ENCODE measurements at regions not wholly inside any gene's neighbourhood (a gene's known extent, or its start where the extent isn't known, plus 50 kb on each side); places are given as distances from the start of the nearest gene placed in this dataset.
"Not testable (repeated sequence)": the region's sequence is repeated elsewhere in the genome, so short reads cannot be mapped to it uniquely, and the experiment has no call there.

DNA sequence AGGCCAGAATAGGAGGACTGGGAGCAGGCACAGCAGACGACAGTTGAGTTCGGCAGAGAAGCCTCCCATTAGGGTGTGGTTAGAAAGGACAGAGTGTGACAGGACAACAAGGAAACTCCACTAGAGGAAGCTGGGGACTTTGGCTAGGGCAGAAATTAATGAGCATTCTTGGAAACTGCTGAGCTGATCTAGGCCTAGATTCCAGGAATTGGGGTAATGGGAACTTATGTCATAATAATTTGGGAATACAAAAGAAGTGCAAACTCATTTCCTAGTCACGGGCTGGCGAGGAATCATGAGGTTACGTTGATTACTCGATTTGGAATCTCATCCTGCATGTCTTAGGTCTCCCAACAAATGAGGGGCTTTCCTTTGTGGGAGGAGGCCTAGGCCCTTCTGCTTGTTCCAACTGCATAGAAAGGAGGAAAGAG, 144.6 kb upstream of the RPS23 start:
- TF ChIP-seq, protein P1, sequence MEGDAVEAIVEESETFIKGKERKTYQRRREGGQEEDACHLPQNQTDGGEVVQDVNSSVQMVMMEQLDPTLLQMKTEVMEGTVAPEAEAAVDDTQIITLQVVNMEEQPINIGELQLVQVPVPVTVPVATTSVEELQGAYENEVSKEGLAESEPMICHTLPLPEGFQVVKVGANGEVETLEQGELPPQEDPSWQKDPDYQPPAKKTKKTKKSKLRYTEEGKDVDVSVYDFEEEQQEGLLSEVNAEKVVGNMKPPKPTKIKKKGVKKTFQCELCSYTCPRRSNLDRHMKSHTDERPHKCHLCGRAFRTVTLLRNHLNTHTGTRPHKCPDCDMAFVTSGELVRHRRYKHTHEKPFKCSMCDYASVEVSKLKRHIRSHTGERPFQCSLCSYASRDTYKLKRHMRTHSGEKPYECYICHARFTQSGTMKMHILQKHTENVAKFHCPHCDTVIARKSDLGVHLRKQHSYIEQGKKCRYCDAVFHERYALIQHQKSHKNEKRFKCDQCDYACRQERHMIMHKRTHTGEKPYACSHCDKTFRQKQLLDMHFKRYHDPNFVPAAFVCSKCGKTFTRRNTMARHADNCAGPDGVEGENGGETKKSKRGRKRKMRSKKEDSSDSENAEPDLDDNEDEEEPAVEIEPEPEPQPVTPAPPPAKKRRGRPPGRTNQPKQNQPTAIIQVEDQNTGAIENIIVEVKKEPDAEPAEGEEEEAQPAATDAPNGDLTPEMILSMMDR (IDR thresholded peaks at IDR 0.05): no peak
- ATAC-seq: no peak
- no peak overlapping the region for H3K27ac Mint-ChIP-seq
- CTCF ChIA-PET: no interaction called here
- H3K27me3 Mint-ChIP-seq: peaks cover 1% of the 10 kb centered on the region
- H3K9me3 Mint-ChIP-seq: no peaks in the 10 kb centered on the region
- intact Hi-C loops (cut with micrococcal nuclease): no loop called here
- POLR2A ChIA-PET: no interaction called here
- no peaks in the 10 kb centered on the region for H3K4me1 Mint-ChIP-seq (ENCODE audit: low read depth)
- no peak overlapping the region for H3K4me3 Mint-ChIP-seq
- DNase-seq: no peak
- no peaks in the 10 kb centered on the region for H3K36me3 Mint-ChIP-seq (ENCODE audit: low read depth)

GRCh38 chr5:82422001-82422740, 144.0 kb upstream of the RPS23 start:
- Mint-ChIP-seq H3K4me1 (ENCODE audit: low read depth) (no peaks in the 10 kb centered on the region), H3K36me3 (ENCODE audit: low read depth) (no peaks in the 10 kb centered on the region), H3K4me3 (no peak overlapping the region), H3K27ac (no peak overlapping the region), H3K9me3 (no peaks in the 10 kb centered on the region), H3K27me3 (peaks cover 1% of the 10 kb centered on the region)
- TF ChIP-seq, protein P1 (IDR thresholded peaks at IDR 0.05): no peak
- intact Hi-C loops (cut with micrococcal nuclease): no loop called here
- ChIA-PET CTCF (no interaction called here), POLR2A (no interaction called here)
- no peak for ATAC-seq
- DNase-seq: no peak

GRCh38 chr5:82421119-82421518, 143.0 kb upstream of the RPS23 start:
- DNase-seq (no peak), ATAC-seq (no peak)
- H3K36me3 Mint-ChIP-seq (ENCODE audit: low read depth): no peaks in the 10 kb centered on the region
- H3K4me1 Mint-ChIP-seq (ENCODE audit: low read depth): no peaks in the 10 kb centered on the region
- no peaks in the 10 kb centered on the region for H3K9me3 Mint-ChIP-seq
- no peak overlapping the region for H3K4me3 Mint-ChIP-seq
- H3K27ac Mint-ChIP-seq: no peak overlapping the region
- TF ChIP-seq, protein P1 (IDR thresholded peaks at IDR 0.05): no peak
- ChIA-PET CTCF (interaction anchor here (1.1 kb wide), 1 partner anchor 109 kb away, joined by 3 read pairs; no protein-coding TSS in a partner anchor), POLR2A (interaction anchor here (1.2 kb wide), 1 partner anchor 9 kb away, joined by 4 read pairs; no protein-coding TSS in a partner anchor)
- intact Hi-C loops (cut with micrococcal nuclease): no loop called here
- peaks cover 1% of the 10 kb centered on the region for H3K27me3 Mint-ChIP-seq

- H3K36me3 Mint-ChIP-seq (ENCODE audit: low read depth); DNase-seq; H3K4me1 Mint-ChIP-seq (ENCODE audit: low read depth); ATAC-seq; H3K9me3 Mint-ChIP-seq; H3K27ac Mint-ChIP-seq; H3K4me3 Mint-ChIP-seq; H3K27me3 Mint-ChIP-seq; intact Hi-C loops (cut with micrococcal nuclease): not testable (repeated sequence)
- POLR2A ChIA-PET: interaction anchor here (0.7 to 1.2 kb wide), 2 partner anchors 9 to 1066 kb away, joined by 3 to 4 read pairs; no protein-coding TSS in a partner anchor
- CTCF ChIA-PET: interaction anchor here (1.1 kb wide), 1 partner anchor 109 kb away, joined by 3 read pairs; no protein-coding TSS in a partner anchor
These were observed 142.4 kb upstream of the RPS23 start for GRCh38 chr5:82420524-82420923.

- Mint-ChIP-seq H3K36me3 (ENCODE audit: low read depth) (no peaks in the 10 kb centered on the region), H3K27me3 (no peaks in the 10 kb centered on the region), H3K27ac (no peak overlapping the region), H3K4me3 (no peak overlapping the region), H3K9me3 (no peaks in the 10 kb centered on the region), H3K4me1 (ENCODE audit: low read depth) (no peaks in the 10 kb centered on the region)
- ATAC-seq (no peak), DNase-seq (no peak)
- ChIA-PET CTCF (interaction anchor here (1.1 kb wide), 1 partner anchor 108 kb away, joined by 3 read pairs; no protein-coding TSS in a partner anchor), POLR2A (no interaction called here)
- TF ChIP-seq, protein P1 (IDR thresholded peaks at IDR 0.05): no peak
- intact Hi-C loops (cut with micrococcal nuclease): no loop called here
These were observed 141.6 kb upstream of the RPS23 start for GRCh38 chr5:82419559-82420332.
